A549 (cell line): ENCODE measurements at regions not wholly inside any gene's neighbourhood (a gene's known extent, or its start where the extent isn't known, plus 50 kb on each side); places are given as distances from the start of the nearest gene placed in this dataset.

Source experiments
- BCL3 ChIP-seq: fragments of >200 bp; sonication (Bioruptor Twin); formaldehyde crosslinking; IDR thresholded peaks from 3 replicates; pipeline ENCODE4 v1.6.1; 2016
- CHD4 ChIP-seq: fragments of 200-600 bp; sonication (generic); IDR thresholded peaks from 2 replicates; pipeline ENCODE4 v1.6.1; 2016; ENCODE audit warnings: antibody characterized with exemption, mild to moderate bottlenecking, borderline replicate concordance
- CTCF ChIP-seq: fragments of >200 bp; sonication (Bioruptor Twin); formaldehyde crosslinking; IDR thresholded peaks from 3 replicates; pipeline ENCODE4 v1.5.1; 2016
- FOSL2 ChIP-seq, 2 experiments: fragments of 450-650 bp in 1 of 2; fragments of >200 bp in 1 of 2; sonication (Bioruptor Twin) in 1 of 2; formaldehyde crosslinking; IDR thresholded peaks; 2 replicates each; pipeline versions ENCODE4 v1.5.0 to v1.6.1; 2016 to 2020; ENCODE audit warnings: mild to moderate bottlenecking in 1 of 2, moderate library complexity in 1 of 2
- JUNB ChIP-seq: fragments of >200 bp; sonication (Bioruptor Twin); formaldehyde crosslinking; IDR thresholded peaks from 2 replicates; pipeline ENCODE4 v1.6.1; 2016
- KDM1A ChIP-seq: fragments of 200-600 bp; sonication (generic); IDR thresholded peaks from 2 replicates; pipeline ENCODE4 v1.6.1; 2016; ENCODE audit warnings: low read depth, mild to moderate bottlenecking
- MAFK ChIP-seq: fragments of 450-650 bp; IDR thresholded peaks from 2 replicates; pipeline ENCODE4 v1.6.1; 2014; ENCODE audit not compliant: partially characterized antibody
- MYC ChIP-seq: IDR thresholded peaks from 2 replicates; pipeline ENCODE4 v1.6.1; 2012; ENCODE audit warnings: mild to moderate bottlenecking, inconsistent platforms, low read length, improper control_type of control experiment, borderline replicate concordance
- POLR2A ChIP-seq: IDR thresholded peaks from 2 replicates; pipeline ENCODE4 v1.6.1; 2012; ENCODE audit warnings: mild to moderate bottlenecking, low read length
- RCOR1 ChIP-seq: fragments of 150-350 bp; IDR thresholded peaks from 2 replicates; pipeline ENCODE4 v1.6.1; 2014; ENCODE audit warnings: antibody characterized with exemption, low read length, low read depth
- SMC3 ChIP-seq: fragments of >200 bp; sonication (Bioruptor Twin); formaldehyde crosslinking; IDR thresholded peaks from 3 replicates; pipeline ENCODE4 v1.6.1; 2018; ENCODE audit warnings: inconsistent platforms
- USF2 ChIP-seq: fragments of 450-650 bp; IDR thresholded peaks from 2 replicates; pipeline ENCODE4 v1.6.1; 2014; ENCODE audit warnings: antibody characterized with exemption
- ZFP36 ChIP-seq: fragments of 450-650 bp; IDR thresholded peaks from 2 replicates; pipeline ENCODE4 v1.6.1; 2014; ENCODE audit warnings: borderline replicate concordance; ENCODE audit not compliant: partially characterized antibody

GRCh38 chr12:97767347-97767746, 304.7 kb downstream of the RMST start:
- TF ChIP-seq POLR2A (no peak), CTCF (no peak), BCL3 (no peak), MAFK (no peak), USF2 (no peak), ZFP36 (no peak), KDM1A (no peak), FOSL2 (IDR thresholded peaks at IDR 0.05) (no peak), FOSL2 (CRISPR knock-in tag; IDR thresholded peaks at IDR 0.05) (no peak), MYC (no peak), CHD4 (no peak), SMC3 (no peak), JUNB (no peak), RCOR1 (no peak)
